Upper lobe of left lung (tissue), 4 donors: ENCODE measurements at regions not wholly inside any gene's neighbourhood (a gene's known extent, or its start where the extent isn't known, plus 50 kb on each side); places are given as distances from the start of the nearest gene placed in this dataset.

Experiments used
- CTCF ChIP-seq, 6 experiments: fragments of 450-650 bp in 4 of 6; fragments of 200-600 bp in 2 of 6; sonication (generic) in 2 of 6; IDR thresholded peaks; one replicate each; pipeline ENCODE4 v1.5.1; 2016 to 2019; ENCODE audit warnings: antibody characterized with exemption in 6 of 6
- POLR2A ChIP-seq, 4 donors: fragments of 450-650 bp; IDR thresholded peaks; one replicate each; pipeline ENCODE4 v1.5.1; 2016 to 2017; ENCODE audit warnings: antibody characterized with exemption in 4 of 4, mild to moderate bottlenecking in 2 of 4

GRCh38 chr17:72304859-72305258 lies 184.0 kb downstream of the SOX9 start:
- no peak for TF ChIP-seq CTCF (IDR thresholded peaks at IDR 0.05)
- no peak for TF ChIP-seq POLR2A (IDR thresholded peaks at IDR 0.05)
